ENCODE measurements at regions not wholly inside any gene's neighbourhood (a gene's known extent, or its start where the extent isn't known, plus 50 kb on each side); places are given as distances from the start of the nearest gene placed in this dataset.

DNA sequence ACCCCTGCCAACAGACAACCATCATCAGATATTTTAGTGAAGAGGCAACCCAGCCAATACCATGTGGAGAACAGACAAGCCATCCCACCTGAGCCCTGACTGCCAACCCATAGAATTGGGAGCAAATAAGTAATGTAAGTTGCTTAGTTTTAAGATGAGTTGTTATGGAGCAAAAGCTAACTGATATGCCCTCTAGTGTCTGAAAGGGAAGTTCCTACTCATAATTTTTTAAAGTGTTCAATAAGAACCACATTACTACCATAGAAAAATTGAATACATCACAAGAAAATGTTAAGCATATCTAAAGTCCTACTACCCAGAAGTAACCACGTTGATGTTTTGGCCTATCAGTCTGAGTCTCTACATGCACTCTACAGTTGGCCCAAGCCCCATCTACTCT, 50.8 kb upstream of the SLC36A4 start:
- POLR2A ChIA-PET: no interaction called here
- ATAC-seq (no peak), DNase-seq (ENCODE audit: low read depth in 1 of 2, low spot score in 1 of 2) (no peak), FAIRE-seq (no peak)
- no peaks in the 10 kb centered on the region for H3K4me1 ChIP-seq
- TF ChIP-seq ZFP36 (IDR thresholded peaks at IDR 0.05; ENCODE audit: borderline replicate concordance, partially characterized antibody): no peak
- TF ChIP-seq NPAS2 (CRISPR knock-in tag; IDR thresholded peaks at IDR 0.05; ENCODE audit: borderline replicate concordance): no peak
- no peak for TF ChIP-seq KDM5A (IDR thresholded peaks at IDR 0.05)
- H3K27ac ChIP-seq: no peak overlapping the region
- no peaks in the 10 kb centered on the region for H3K9me3 ChIP-seq
- H3K4me2 ChIP-seq: no peak overlapping the region
- H3K4me3 ChIP-seq: no peak overlapping the region
- CTCF ChIA-PET: interaction anchor here (1.0 to 3.3 kb wide), 4 partner anchors 9 to 276 kb away, joined by 3 to 14 read pairs (median 5); no protein-coding TSS in a partner anchor
- WGBS (ENCODE audit: missing lambda C conversion rate): 0% methylated on average over 1 of the region's 1 CpG

DNA sequence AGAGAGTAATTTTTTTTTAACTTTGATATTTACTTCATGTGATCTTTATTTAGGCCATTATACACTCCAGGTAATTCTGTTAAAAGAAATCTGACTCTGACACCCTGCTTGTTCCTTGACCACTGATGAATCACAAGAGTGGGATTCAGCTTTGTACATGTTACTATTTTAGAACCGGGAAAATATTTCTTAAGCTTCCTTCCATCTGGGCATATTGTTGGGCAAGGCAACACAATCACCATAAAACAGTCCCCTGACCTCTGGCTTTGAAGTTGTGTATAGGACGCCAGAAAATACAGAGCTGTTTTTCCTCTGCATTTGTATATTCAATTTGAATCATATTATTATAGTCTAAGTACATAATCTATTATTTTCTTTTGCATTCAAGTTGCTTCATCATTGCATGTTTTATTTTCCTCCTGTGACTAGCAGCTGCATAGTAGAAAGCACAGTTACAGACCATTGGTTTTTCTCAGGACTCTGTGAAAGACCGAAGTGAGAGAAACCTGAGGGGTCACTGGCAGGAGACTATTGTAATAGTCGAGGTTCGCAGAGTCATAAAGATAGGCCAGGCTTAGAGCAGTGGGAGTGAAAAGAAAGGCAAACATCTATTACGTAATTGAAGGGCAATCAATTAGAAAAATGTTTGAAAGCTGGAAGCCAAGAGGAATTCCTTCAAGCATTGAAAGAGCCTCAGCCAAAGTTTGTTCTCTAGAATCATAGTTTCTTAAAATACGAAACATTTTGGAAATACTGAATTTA, 51.8 kb upstream of the SLC36A4 start:
- Histone ChIP-seq H3K4me2 (no peak overlapping the region), H3K9me3 (no peaks in the 10 kb centered on the region), H3K27ac (no peak overlapping the region), H3K4me3 (no peak overlapping the region), H3K4me1 (no peaks in the 10 kb centered on the region)
- TF ChIP-seq, protein P1, sequence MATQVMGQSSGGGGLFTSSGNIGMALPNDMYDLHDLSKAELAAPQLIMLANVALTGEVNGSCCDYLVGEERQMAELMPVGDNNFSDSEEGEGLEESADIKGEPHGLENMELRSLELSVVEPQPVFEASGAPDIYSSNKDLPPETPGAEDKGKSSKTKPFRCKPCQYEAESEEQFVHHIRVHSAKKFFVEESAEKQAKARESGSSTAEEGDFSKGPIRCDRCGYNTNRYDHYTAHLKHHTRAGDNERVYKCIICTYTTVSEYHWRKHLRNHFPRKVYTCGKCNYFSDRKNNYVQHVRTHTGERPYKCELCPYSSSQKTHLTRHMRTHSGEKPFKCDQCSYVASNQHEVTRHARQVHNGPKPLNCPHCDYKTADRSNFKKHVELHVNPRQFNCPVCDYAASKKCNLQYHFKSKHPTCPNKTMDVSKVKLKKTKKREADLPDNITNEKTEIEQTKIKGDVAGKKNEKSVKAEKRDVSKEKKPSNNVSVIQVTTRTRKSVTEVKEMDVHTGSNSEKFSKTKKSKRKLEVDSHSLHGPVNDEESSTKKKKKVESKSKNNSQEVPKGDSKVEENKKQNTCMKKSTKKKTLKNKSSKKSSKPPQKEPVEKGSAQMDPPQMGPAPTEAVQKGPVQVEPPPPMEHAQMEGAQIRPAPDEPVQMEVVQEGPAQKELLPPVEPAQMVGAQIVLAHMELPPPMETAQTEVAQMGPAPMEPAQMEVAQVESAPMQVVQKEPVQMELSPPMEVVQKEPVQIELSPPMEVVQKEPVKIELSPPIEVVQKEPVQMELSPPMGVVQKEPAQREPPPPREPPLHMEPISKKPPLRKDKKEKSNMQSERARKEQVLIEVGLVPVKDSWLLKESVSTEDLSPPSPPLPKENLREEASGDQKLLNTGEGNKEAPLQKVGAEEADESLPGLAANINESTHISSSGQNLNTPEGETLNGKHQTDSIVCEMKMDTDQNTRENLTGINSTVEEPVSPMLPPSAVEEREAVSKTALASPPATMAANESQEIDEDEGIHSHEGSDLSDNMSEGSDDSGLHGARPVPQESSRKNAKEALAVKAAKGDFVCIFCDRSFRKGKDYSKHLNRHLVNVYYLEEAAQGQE (IDR thresholded peaks at IDR 0.05): no peak
- TF ChIP-seq NR3C1 (IDR thresholded peaks at IDR 0.05): no peak
- no peak for ATAC-seq
- ChIA-PET POLR2A (no interaction called here), CTCF (interaction anchor here (1.0 to 3.3 kb wide), 4 partner anchors 8 to 275 kb away, joined by 3 to 14 read pairs (median 5); no protein-coding TSS in a partner anchor)
- FAIRE-seq: no peak
- 25% methylated on average over 7 of the region's 7 CpGs for WGBS (ENCODE audit: missing lambda C conversion rate)
- no peak for DNase-seq (ENCODE audit: low read depth in 1 of 2, low spot score in 1 of 2)

DNA sequence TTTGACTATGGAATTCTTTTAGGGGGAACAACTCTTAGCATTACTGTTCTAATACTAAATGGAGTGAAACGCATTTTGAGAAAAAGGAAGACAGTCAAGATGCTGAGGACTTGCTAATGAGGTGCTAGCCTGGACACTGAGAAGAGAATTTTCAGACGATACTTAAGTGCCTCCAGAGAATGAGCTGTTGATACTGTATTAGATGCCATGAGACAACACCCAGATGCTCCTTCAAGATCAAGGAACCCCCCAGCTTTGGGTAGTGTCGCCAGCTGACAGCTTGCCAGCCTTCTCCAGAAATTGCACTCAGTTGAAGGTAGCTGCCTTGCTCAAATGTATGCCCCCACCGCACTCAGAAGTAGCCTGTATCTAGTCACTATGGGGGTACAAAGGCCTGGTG, 52.5 kb upstream of the SLC36A4 start:
- ATAC-seq: no peak
- no peak overlapping the region for H3K27ac ChIP-seq
- no peak for DNase-seq (ENCODE audit: low read depth in 1 of 2, low spot score in 1 of 2)
- TF ChIP-seq PHF8 (IDR thresholded peaks at IDR 0.05; ENCODE audit: borderline replicate concordance, low read depth): no peak
- no peak for TF ChIP-seq ESRRA (IDR thresholded peaks at IDR 0.05; ENCODE audit: borderline replicate concordance, low read length)
- TF ChIP-seq, protein P2, sequence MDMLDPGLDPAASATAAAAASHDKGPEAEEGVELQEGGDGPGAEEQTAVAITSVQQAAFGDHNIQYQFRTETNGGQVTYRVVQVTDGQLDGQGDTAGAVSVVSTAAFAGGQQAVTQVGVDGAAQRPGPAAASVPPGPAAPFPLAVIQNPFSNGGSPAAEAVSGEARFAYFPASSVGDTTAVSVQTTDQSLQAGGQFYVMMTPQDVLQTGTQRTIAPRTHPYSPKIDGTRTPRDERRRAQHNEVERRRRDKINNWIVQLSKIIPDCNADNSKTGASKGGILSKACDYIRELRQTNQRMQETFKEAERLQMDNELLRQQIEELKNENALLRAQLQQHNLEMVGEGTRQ (IDR thresholded peaks at IDR 0.05): no peak
- no peak for TF ChIP-seq GATA3 (IDR thresholded peaks at IDR 0.05; ENCODE audit: borderline replicate concordance)
- TF ChIP-seq TP53 (CRISPR knock-in tag; IDR thresholded peaks at IDR 0.05): no peak
- TF ChIP-seq MAFK (IDR thresholded peaks at IDR 0.05; ENCODE audit: partially characterized antibody): no peak
- no peak for TF ChIP-seq CHD4 (IDR thresholded peaks at IDR 0.05; ENCODE audit: borderline replicate concordance)
- TF ChIP-seq HEYL (CRISPR knock-in tag; IDR thresholded peaks at IDR 0.05): no peak
- TF ChIP-seq MAZ (IDR thresholded peaks at IDR 0.05; ENCODE audit: borderline replicate concordance, low read depth, low read length): no peak
- no peak for TF ChIP-seq BHLHE40 (IDR thresholded peaks at IDR 0.05; ENCODE audit: low read depth, low read length)
- no peak for TF ChIP-seq TFCP2L1 (CRISPR knock-in tag; IDR thresholded peaks at IDR 0.05)
- no peak for TF ChIP-seq NPAS2 (CRISPR knock-in tag; IDR thresholded peaks at IDR 0.05; ENCODE audit: borderline replicate concordance)
- TF ChIP-seq FOSL2 (IDR thresholded peaks at IDR 0.05): no peak
- TF ChIP-seq FOSL2 (CRISPR knock-in tag; IDR thresholded peaks at IDR 0.05): no peak
- no peak for TF ChIP-seq RAD21 (conservative IDR thresholded peaks at IDR 0.05 in 1 of 2, IDR thresholded peaks at IDR 0.05 in 1 of 2)
- TF ChIP-seq, protein P3, sequence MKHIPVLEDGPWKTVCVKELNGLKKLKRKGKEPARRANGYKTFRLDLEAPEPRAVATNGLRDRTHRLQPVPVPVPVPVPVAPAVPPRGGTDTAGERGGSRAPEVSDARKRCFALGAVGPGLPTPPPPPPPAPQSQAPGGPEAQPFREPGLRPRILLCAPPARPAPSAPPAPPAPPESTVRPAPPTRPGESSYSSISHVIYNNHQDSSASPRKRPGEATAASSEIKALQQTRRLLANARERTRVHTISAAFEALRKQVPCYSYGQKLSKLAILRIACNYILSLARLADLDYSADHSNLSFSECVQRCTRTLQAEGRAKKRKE (CRISPR knock-in tag; IDR thresholded peaks at IDR 0.05; ENCODE audit: low read depth): no peak
- no peak for TF ChIP-seq ZFP36 (IDR thresholded peaks at IDR 0.05; ENCODE audit: borderline replicate concordance, partially characterized antibody)
- no peak for TF ChIP-seq MYC (IDR thresholded peaks at IDR 0.05; ENCODE audit: borderline replicate concordance, low read length)
- WGBS (ENCODE audit: missing lambda C conversion rate): 15% methylated on average over 4 of the region's 4 CpGs
- no peak for FAIRE-seq
- H3K4me3 ChIP-seq: no peak overlapping the region
- H3K4me1 ChIP-seq: no peaks in the 10 kb centered on the region
- no peaks in the 10 kb centered on the region for H3K9me3 ChIP-seq
- H3K4me2 ChIP-seq: no peak overlapping the region
- ChIA-PET CTCF (interaction anchor here (3.3 kb wide), 1 partner anchor 16 kb away, joined by 14 read pairs; no protein-coding TSS in a partner anchor), POLR2A (no interaction called here)

Measured in A549 (cell line).